NCI-H1105 treated with DMSO at 0.1 percent for 48 hours (cell line): ENCODE measurements at regions not wholly inside any gene's neighbourhood (a gene's known extent, or its start where the extent isn't known, plus 50 kb on each side); places are given as distances from the start of the nearest gene placed in this dataset.
"Not testable (repeated sequence)": the region's sequence is repeated elsewhere in the genome, so short reads cannot be mapped to it uniquely, and the experiment has no call there.

Experiments used
- DNase-seq: peaks from one replicate; lab custom pipeline; 2025; lab: John Stamatoyannopoulos, UW

DNA sequence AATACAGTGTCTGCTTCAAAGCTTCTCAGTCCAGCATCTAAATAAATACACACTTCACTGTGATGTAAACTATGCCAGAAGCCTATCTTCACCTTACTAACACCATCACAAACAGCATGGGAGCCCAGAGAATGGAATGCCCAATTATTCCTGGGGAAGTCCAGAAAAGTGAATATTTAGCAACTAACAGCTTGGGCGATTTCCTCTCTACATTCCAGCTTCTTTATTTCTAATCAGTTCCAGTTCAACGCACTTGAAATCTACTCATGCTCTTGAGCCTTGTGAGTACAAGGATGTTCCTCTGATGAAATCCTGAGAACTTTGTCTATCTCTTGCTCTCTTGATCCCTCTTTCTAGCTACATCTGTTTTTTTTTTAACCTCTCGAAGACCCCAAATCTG is 100.4 kb upstream of the C9orf72 start:
- no peak for DNase-seq

DNA sequence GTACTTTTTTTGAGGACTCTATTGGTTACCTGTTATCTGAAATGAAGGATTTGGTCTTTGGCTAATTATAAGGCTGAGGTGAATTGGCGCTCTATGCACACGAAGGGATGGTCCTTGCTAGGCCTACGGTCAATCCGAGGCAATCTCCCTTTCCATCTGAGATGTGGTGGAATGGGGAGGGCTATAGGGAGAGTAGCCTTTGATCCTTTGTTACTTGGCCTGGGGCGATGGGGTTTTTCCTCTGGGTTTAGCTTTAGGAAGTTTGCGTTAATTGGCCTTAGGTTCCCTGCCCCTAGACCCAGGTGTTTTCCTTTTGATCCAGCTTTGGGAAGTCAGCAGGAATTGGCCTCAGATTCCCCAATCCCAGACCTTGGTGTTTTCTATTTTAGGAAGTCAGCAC is 102.1 kb upstream of the C9orf72 start:
- DNase-seq = no peak

- no peak for DNase-seq
These were observed 103.5 kb upstream of the C9orf72 start for GRCh38 chr9:27676827-27677226.

DNA sequence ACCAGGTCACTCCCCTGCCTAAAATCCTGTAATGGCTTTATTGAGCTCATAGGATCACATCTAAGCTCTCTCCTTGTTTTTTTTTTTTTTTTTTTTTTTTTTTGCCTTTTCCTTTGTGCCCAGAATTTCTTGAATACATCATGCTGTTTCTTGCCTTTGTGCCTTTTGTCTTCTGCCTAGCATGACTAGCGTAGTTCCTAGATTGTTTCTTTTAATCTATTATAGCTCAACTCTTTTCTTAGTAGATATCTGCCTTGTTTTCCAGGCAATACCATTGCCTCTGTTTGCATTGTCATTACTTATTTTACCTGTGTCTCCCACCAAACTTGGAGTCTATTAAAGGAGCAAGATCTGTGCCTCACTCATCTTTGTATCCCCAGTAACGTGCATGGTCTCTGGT is 106.1 kb upstream of the C9orf72 start:
- no peak for DNase-seq

- no peak for DNase-seq
These were observed 109.9 kb upstream of the C9orf72 start for GRCh38 chr9:27683181-27683580.

DNA sequence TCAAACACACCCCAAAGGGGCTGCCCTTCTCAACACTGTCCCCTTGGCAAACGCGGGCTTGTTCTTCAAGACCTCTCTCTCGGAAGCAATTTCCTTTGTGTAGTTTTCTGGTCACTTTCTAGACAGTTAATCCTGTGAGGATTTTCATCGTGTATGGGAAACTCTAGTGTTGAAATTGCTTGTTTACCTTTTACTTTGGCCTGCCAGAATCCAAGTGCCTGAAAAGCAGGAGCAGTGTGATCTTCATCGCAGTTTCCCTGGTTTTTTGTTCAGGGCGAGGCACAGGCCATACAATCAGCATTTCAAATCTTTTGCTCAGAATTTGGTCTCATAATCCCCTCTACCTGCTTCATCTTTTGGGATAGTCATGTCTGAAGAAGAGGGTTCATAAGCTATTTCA is 115.7 kb upstream of the C9orf72 start:
- DNase-seq = no peak

DNA sequence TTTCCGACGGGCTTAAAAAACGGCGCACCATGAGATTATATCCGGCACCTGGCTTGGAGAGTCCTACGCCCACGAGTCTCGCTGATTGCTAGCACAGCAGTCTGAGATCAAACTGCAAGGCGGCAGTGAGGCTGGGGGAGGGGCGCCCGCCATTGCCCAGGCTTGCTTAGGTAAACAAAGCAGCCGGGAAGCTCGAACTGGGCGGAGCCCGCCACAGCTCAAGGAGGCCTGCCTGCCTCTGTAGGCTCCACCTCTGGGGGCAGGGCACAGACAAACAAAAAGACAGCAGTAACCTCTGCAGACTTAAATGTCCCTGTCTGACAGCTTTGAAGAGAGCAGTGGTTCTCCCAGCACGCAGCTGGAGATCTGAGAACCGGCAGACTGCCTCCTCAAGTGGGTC is 117.5 kb upstream of the C9orf72 start:
- DNase-seq = not testable (repeated sequence)

- no peak for DNase-seq
These were observed 126.3 kb upstream of the C9orf72 start for GRCh38 chr9:27699621-27700020.

DNA sequence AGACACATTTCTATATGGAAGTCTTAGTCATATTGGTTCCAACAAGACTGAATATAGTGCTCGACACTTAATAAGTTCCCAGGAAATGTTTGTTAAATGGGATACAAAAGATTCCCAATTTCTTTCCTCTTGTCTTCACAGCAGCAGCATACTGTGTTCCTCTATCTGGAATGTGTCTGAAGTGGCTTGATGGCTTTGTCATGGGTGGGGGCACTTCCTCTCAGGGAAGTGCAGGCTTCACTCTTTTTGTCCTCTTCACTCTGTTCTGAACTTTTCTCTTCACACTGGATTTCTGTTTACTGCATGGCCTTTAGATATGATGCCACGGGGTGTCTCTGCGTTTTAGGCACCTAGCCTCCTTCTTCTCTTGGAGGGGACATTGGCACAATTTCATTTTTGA is 127.7 kb upstream of the C9orf72 start:
- no peak for DNase-seq

DNA sequence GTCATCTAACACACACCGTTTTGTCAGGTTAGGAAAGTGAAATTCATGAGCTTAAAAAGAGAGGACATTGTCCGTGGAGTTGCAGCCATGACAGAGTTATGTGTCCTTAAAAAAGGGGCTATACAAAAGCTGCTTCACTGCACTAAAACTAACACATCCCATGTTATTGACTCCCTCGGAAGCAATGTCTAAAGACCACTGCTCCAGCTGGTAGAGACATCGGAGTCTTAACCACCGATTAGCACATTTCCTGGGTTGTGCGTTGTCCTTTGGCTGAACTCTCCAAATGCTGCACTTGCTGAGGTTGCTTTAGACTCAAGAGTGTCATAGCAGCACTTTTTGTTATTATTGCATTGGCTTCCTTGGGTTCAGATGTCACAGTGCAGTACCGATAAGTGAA is 128.3 kb upstream of the C9orf72 start:
- DNase-seq = no peak

DNA sequence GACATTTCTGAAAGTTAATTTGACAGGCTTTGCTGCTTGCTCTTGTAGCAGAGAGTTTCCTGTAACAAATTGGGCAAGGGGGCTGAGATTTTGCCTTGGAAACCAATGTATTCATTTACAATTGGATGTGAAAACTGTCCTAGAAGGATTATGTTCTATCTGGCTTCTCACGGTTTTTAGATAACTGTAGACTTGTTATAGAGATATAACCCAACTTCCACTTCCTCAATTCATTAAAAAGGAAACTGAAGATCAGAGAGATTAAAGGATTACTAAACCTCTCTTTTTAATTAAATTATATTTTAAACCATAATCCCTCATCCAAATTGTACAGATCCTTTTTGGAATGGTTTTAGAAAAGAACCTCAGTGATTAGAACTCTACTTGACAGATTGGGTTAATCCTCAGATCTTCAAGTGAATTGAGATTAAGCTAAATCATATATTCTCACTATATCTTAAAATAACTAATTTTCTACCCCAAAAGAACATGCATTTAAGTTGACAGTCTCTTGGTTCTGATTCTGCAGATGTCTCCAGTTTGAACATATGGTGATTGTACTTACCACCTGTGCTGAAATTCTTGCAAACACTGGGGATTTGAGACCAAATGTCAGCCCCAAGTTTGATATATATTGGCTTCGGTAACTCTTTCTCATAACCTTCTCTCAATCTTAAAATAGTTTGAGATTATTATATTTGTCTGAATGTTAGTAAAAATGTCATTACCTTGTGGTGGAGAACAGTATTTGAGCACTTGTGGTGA is 130.1 kb upstream of the C9orf72 start:
- DNase-seq = no peak

DNA sequence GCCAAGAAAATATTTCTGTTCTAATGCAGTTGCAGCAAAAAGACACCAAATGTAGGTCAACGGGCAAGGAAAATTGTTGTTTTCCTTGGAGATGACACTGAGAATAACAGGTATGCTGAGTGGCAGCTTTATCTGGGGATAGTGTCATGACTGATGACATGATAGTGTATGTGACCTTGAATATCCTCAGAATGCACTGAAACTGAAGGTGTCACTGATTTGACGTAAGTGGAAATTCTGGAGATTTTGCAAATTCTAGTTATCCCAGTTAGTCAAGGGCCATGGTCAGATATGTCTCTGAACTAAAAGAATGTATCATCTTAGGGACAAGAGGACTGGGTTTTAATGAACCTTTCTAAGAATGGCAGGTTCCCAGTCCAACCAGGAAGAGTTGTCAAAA is 138.0 kb upstream of the C9orf72 start:
- no peak for DNase-seq

- no peak for DNase-seq
These were observed 139.5 kb upstream of the C9orf72 start for GRCh38 chr9:27712806-27713205.

GRCh38 chr9:27714388-27714787 is 141.1 kb upstream of the C9orf72 start:
- DNase-seq = no peak

- DNase-seq = no peak
These were observed 142.4 kb upstream of the C9orf72 start for GRCh38 chr9:27715651-27716050.

DNA sequence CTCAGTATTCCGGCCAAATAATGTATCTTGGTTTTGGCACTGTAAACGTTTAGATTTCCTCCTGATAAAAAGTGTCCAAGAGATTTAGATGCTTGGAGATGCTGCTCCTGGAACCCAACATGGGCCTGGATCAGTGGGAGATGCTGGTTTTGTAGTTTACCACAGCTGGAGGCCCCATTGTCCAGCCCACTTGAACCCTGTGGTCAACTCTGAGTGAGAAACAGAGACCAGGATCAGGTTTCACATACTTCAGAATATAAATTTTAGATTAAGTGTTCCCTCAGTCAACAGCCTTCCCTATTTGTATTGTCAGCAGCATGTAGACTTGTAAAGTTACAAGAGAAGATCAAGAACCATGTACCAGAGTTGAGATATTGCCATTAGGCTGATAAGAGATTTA is 144.7 kb upstream of the C9orf72 start:
- no peak for DNase-seq

DNA sequence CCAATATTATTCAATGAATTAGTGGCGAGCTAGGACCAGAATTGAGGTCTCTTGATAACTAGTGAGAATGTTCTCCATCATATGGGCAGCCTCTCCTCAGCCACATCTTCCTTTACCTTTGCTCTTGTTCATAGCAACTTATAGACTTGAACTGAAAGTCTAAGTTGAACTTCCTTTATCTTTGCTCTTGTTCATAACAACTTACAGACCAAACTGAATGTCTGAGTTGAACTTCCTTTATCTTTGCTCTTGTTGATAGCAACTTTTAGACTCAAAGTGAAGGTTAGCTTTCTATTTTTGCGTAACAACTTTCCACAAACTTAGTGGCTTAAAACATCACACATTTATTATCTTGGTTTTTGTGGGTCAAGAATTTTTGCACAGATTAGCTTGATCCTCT is 146.4 kb upstream of the C9orf72 start:
- DNase-seq = no peak

DNA sequence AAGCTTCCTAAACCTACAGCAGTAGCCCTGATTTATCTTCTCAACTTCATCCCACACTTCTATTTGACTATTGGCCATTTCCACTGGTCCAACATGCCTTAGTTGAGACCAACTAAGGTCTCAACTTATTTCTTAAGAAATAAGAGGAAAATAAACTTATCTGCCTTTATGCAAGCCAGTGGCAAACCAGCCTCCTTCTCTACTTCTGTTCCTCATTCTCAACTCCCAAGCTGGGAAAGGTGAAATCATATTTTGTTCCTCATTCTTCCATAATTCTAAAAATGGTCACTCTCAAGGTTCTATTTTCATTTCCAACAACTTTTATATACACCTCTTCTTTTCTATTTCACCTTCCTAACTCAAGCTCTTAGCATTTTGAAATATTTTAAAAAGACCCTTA is 149.6 kb upstream of the C9orf72 start:
- no peak for DNase-seq

DNA sequence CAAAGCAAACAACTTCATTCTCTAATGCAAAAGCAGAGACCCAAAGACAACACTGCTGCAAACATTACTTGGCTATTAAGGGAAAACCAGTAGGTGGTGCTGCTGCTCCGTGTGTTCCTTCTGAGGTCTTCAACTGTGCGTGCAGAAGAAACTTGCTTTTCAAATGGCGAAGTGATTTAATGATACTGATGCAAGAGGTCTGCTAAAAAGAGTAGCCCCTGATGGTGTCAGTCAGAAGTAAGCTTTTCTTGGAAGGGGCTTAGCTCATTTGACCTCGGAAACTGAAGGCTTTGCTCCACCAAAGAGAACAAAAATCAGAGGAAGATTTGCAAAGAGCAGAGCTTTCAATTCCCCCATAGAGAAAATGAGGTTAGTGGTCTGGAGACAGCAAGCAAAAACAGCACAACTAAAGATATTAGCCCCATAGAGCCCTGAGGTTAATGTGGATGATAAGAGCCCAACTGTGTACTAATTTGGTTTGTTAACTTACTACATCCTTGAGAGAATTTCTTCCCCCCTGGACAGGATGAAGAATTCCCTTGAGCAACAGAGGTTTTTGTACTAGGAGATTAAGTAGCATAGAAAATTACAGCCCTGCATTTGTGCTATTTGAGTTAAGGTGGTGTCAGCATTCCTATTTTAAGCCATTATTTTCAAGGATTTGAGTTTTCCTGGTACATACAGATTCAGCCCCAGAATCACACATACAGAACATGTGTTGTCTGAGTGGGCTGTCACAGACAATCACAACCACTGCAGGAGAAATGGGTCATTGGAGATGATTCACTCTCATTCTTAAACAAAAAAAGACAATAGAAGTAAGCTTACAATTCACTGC is 153.2 kb upstream of the C9orf72 start:
- peak; percentile 83 for DNase-seq

- no peak for DNase-seq
These were observed 159.2 kb upstream of the C9orf72 start for GRCh38 chr9:27732494-27732893.

DNA sequence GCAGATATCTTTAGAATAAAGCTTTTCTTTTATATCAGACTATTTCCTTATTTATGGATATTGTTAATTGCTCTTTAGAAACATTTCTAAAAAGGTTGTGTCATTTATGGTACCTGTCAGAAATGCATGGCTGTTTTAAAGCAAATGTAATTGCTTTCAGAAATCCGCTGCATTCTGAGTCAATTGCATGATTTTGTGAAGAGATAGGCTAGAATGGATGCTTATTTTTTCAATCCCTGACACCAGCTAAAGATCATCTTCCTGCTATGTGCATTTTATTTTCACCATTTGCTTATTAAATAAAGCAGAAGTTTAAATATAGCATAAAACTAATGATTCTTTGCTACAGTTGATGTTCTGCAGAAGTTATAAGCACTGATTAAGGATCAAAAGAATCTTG is 170.2 kb upstream of the C9orf72 start:
- DNase-seq = no peak

DNA sequence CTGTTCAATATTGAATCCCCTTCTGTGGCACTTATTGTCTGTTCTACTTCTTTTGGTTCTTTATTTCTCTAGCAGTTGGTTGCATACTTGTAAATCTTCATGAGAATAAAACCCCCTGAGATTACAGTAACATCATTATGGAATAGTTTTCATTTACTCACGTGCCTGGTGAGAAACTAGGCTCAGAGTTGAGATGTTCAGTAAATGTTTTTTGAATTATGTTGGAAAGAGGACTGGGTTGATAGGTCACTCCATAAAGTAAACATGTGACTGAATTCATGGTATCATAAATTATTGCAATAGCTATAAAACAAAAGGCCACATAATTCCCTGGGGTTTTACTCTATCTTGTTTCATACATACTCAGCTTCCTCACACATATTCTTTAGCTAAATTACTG is 174.2 kb upstream of the C9orf72 start:
- DNase-seq = no peak

DNA sequence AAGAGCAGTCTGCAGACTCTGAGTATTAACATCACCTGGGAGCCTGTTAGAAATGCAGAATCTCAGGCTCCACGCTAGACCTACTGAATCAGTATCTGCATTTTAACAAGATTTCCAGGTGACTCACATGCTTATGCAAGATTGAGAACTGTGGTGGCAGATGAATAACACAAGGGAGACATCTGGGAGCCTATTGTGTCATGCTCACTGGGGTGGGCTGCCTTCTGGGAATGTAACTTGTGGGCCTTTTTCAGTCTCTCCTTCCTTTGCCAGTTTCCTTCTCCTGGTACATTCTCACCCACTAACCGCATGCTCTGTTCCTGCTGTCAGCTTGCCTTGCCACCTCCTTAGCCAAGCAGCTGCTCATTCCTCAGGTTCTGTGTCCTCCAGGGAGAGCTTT is 176.6 kb upstream of the C9orf72 start:
- no peak for DNase-seq

DNA sequence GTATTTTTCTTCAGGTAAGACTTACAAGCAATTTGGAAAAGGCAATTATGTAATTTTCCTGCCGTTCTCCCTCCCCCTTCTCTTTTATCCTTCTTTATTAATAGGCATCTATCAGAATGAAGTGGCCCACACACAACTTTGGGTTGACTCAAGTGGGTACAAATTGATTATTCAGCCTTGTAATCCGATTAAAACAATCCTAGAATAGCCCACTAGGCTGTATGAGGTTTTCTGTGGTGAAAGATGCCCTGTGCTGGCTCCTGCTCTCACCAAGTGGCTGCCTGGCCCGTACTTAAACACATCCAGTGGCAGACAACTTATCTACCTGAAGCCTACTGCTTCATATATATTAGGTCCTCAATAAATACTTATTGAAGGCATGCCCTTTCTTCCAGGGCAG is 177.3 kb upstream of the C9orf72 start:
- DNase-seq = peak; percentile 61
